Nephron progenitor cell (in vitro differentiated cells): ENCODE measurements at regions not wholly inside any gene's neighbourhood (a gene's known extent, or its start where the extent isn't known, plus 50 kb on each side); places are given as distances from the start of the nearest gene placed in this dataset.
A peak's percentile ranks its signal among the peaks of the same experiment; 100 is the strongest.

ENCODE experiments used
- DNase-seq: peaks from one replicate; pipeline ENCODE4 v3.0.0; 2021
- H3K27ac Mint-ChIP-seq: 2 replicates; pipeline ENCODE4 v1.8.0; 2021; ENCODE audit warnings: mild to moderate bottlenecking, moderate library complexity, mixed read lengths
- H3K27me3 Mint-ChIP-seq: 2 replicates; pipeline ENCODE4 v1.8.0; 2021; ENCODE audit warnings: mild to moderate bottlenecking, low read depth, mixed read lengths; ENCODE audit not compliant: poor library complexity
- H3K36me3 Mint-ChIP-seq: 2 replicates; pipeline ENCODE4 v1.8.0; 2021; ENCODE audit warnings: low read depth, mixed read lengths
- H3K4me1 Mint-ChIP-seq: 2 replicates; pipeline ENCODE4 v1.8.0; 2021; ENCODE audit warnings: mixed read lengths
- H3K4me3 Mint-ChIP-seq: 2 replicates; pipeline ENCODE4 v1.8.0; 2021; ENCODE audit warnings: mild to moderate bottlenecking, moderate library complexity, mixed read lengths
- H3K9me3 Mint-ChIP-seq: 2 replicates; pipeline ENCODE4 v1.8.0; 2021; ENCODE audit warnings: mild to moderate bottlenecking, moderate library complexity, mixed read lengths
- CTCF ChIP-seq: fragments of 200-600 bp; sonication (generic); IDR thresholded peaks from 2 replicates; pipeline ENCODE4 v1.5.0; 2021; ENCODE audit warnings: antibody characterized with exemption

DNA sequence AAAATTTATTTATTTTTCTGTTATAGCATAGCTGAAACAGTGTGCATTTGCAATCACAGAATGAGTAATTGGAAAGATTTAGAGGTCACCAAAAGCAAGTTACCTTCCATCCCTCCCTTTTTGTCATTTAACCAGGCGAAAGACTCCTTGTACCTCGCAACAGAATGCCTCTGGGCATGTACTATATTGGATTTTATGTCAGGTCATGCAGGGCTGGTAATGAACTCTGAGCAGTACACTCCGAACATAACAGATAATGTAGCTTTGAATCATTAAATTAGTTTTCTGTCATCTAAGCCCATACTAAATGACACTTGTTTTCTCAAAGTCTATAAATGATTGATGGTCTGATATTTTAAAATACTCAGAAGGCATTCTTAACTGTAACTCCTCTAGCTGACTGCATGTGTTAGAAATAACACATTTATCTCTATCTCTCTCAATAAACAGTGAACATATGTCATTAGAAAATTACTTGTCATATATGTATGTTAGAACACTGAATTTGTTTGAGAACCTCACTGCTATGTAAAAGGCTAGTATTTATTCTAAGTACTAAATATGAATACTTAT is 541.2 kb downstream of the CDH10 start:
- no peaks in the 10 kb centered on the region for H3K4me1 Mint-ChIP-seq
- no peak overlapping the region for H3K27ac Mint-ChIP-seq
- TF ChIP-seq CTCF: no peak
- H3K9me3 Mint-ChIP-seq: no peaks in the 10 kb centered on the region
- H3K4me3 Mint-ChIP-seq: no peak overlapping the region
- no peaks in the 10 kb centered on the region for H3K36me3 Mint-ChIP-seq
- no peak for DNase-seq
- H3K27me3 Mint-ChIP-seq: no peaks in the 10 kb centered on the region

DNA sequence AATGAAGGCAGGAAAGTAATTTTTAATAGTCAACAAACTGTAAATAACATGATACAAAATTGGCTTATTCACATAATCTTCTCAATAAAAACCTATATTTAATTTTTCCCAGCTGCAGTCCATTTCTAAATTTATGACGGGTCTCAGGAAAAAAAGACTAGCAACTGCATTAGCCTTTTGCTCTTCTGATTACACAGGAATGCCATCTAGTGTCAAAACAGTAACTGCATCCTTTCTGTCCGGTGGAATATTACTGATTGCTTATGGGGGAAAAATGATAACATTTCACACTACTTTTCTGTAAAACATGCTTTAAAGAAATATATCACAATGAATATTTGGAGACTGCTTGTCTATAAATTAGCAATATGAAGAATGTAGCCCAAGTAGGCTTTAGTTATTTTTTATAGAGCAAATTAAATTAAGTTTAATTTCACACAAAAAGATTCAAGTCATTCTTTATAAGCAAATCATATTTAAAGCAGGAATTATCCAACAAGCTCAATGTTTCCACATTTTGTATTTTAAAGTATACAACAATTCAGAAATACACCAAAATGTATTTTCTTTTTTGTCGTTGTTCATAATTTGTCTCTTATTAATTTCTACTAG is 534.7 kb downstream of the CDH10 start:
- no peak for DNase-seq
- Mint-ChIP-seq H3K4me3 (no peak overlapping the region), H3K27ac (no peak overlapping the region), H3K4me1 (no peaks in the 10 kb centered on the region), H3K36me3 (no peaks in the 10 kb centered on the region), H3K27me3 (no peaks in the 10 kb centered on the region), H3K9me3 (no peaks in the 10 kb centered on the region)
- TF ChIP-seq CTCF: peak; percentile 44

GRCh38 chr5:24112420-24112819 is 532.4 kb downstream of the CDH10 start:
- peaks cover 3% of the 10 kb centered on the region for H3K9me3 Mint-ChIP-seq

GRCh38 chr5:24118351-24118750 is 526.4 kb downstream of the CDH10 start:
- DNase-seq: no peak
- no peaks in the 10 kb centered on the region for H3K36me3 Mint-ChIP-seq
- H3K27me3 Mint-ChIP-seq: peaks cover 2% of the 10 kb centered on the region
- H3K27ac Mint-ChIP-seq: no peak overlapping the region
- no peaks in the 10 kb centered on the region for H3K4me1 Mint-ChIP-seq
- H3K4me3 Mint-ChIP-seq: no peak overlapping the region
- no peak for TF ChIP-seq CTCF
- H3K9me3 Mint-ChIP-seq: peaks cover 7% of the 10 kb centered on the region

More at GRCh38 chr5:24112420-24112819, 532.4 kb downstream of the CDH10 start:
- TF ChIP-seq CTCF: no peak
- Mint-ChIP-seq H3K36me3 (no peaks in the 10 kb centered on the region), H3K4me3 (no peak overlapping the region), H3K27me3 (no peaks in the 10 kb centered on the region), H3K27ac (no peak overlapping the region), H3K4me1 (no peaks in the 10 kb centered on the region)
- no peak for DNase-seq

DNA sequence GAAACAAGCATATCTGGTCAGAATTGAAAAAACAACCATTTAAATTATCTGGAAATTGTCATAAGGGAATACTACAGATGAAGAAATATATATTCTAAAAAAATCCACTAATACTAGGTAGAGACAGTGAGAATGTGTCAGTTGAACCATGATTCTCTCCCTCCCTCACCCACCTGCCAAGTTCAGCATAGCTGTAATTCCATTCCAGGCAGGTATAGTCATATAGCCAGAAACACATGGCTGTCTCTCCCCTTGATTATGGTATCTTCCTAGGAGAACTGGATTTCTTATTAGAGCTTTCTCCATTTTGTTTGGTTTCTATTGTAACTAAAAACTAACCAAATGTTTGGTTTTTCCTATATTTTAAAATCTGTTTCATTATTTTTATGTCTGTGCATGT is 509.2 kb downstream of the CDH10 start:
- no peak overlapping the region for H3K27ac Mint-ChIP-seq
- no peak for DNase-seq
- H3K36me3 Mint-ChIP-seq: no peaks in the 10 kb centered on the region
- no peaks in the 10 kb centered on the region for H3K9me3 Mint-ChIP-seq
- TF ChIP-seq CTCF: no peak
- no peaks in the 10 kb centered on the region for H3K27me3 Mint-ChIP-seq
- no peaks in the 10 kb centered on the region for H3K4me1 Mint-ChIP-seq
- no peak overlapping the region for H3K4me3 Mint-ChIP-seq

- TF ChIP-seq CTCF: no peak
- H3K4me3 Mint-ChIP-seq: no peak overlapping the region
- DNase-seq: no peak
- H3K4me1 Mint-ChIP-seq: no peaks in the 10 kb centered on the region
- H3K27ac Mint-ChIP-seq: no peak overlapping the region
- no peaks in the 10 kb centered on the region for H3K27me3 Mint-ChIP-seq
- no peaks in the 10 kb centered on the region for H3K36me3 Mint-ChIP-seq
- H3K9me3 Mint-ChIP-seq: no peaks in the 10 kb centered on the region
Observed at GRCh38 chr5:24141046-24141445, 503.7 kb downstream of the CDH10 start.
